ENCODE measurements at regions not wholly inside any gene's neighbourhood (a gene's known extent, or its start where the extent isn't known, plus 50 kb on each side); places are given as distances from the start of the nearest gene placed in this dataset.

- Histone ChIP-seq H4K20me1 (ENCODE audit: insufficient read depth, low read length) (no peaks in the 10 kb centered on the region), H3K9ac (ENCODE audit: low read length) (no peak overlapping the region), H3K27me3 (ENCODE audit: insufficient read depth, low read length) (no peaks in the 10 kb centered on the region), H3K4me1 (ENCODE audit: insufficient read depth, low read length) (no peaks in the 10 kb centered on the region), H3K27ac (ENCODE audit: low read depth, low read length) (no peak overlapping the region), H3K9me3 (ENCODE audit: insufficient read depth, low read depth, low read length) (no peaks in the 10 kb centered on the region), H3K4me2 (ENCODE audit: low read length) (no peak overlapping the region), H2AFZ (ENCODE audit: low read depth, low read length) (no peak overlapping the region), H3K4me3 (ENCODE audit: insufficient read depth, low read depth, low read length) (no peak overlapping the region), H3K79me2 (ENCODE audit: insufficient read depth, low read length) (no peaks in the 10 kb centered on the region), H3K36me3 (ENCODE audit: insufficient read depth, low read length) (no peaks in the 10 kb centered on the region)
- Mint-ChIP-seq H3K4me1 (ENCODE audit: low read depth, unreplicated experiment) (no peaks in the 10 kb centered on the region), H3K27me3 (ENCODE audit: low read depth, unreplicated experiment) (no peaks in the 10 kb centered on the region), H3K4me3 (ENCODE audit: unreplicated experiment) (no peak overlapping the region), H3K36me3 (ENCODE audit: low read depth, unreplicated experiment) (no peaks in the 10 kb centered on the region), H3K9me3 (ENCODE audit: unreplicated experiment) (no peaks in the 10 kb centered on the region), H3K27ac (ENCODE audit: unreplicated experiment) (no peak overlapping the region)
- no peak for TF ChIP-seq CTCF (IDR thresholded peaks at IDR 0.05; ENCODE audit: insufficient read depth, low read depth, low read length)
- TF ChIP-seq EZH2 (IDR thresholded peaks at IDR 0.05; ENCODE audit: insufficient read depth, low read length) = no peak
- DNase-seq (ENCODE audit: low read depth) (no peak), FAIRE-seq (no peak)
Observed at GRCh38 chr5:104903941-104904340, 1341.4 kb upstream of the NUDT12 start.

GRCh38 chr5:104891596-104891995 is 1329.0 kb upstream of the NUDT12 start:
- no peaks in the 10 kb centered on the region for H3K9me3 Mint-ChIP-seq (ENCODE audit: unreplicated experiment)

More at GRCh38 chr5:104891596-104891995, 1329.0 kb upstream of the NUDT12 start:
- Mint-ChIP-seq H3K27ac (ENCODE audit: unreplicated experiment) (no peak overlapping the region), H3K4me1 (ENCODE audit: low read depth, unreplicated experiment) (no peaks in the 10 kb centered on the region), H3K27me3 (ENCODE audit: low read depth, unreplicated experiment) (no peaks in the 10 kb centered on the region), H3K4me3 (ENCODE audit: unreplicated experiment) (no peak overlapping the region), H3K36me3 (ENCODE audit: low read depth, unreplicated experiment) (no peaks in the 10 kb centered on the region)
- TF ChIP-seq CTCF (IDR thresholded peaks at IDR 0.05; ENCODE audit: insufficient read depth, low read depth, low read length) = no peak
- no peak for TF ChIP-seq EZH2 (IDR thresholded peaks at IDR 0.05; ENCODE audit: insufficient read depth, low read length)
- FAIRE-seq (no peak), DNase-seq (ENCODE audit: low read depth) (no peak)
- Histone ChIP-seq H3K36me3 (ENCODE audit: insufficient read depth, low read length) (no peaks in the 10 kb centered on the region), H3K4me1 (ENCODE audit: insufficient read depth, low read length) (no peaks in the 10 kb centered on the region), H3K4me2 (ENCODE audit: low read length) (no peak overlapping the region), H3K27ac (ENCODE audit: low read depth, low read length) (no peak overlapping the region), H3K9me3 (ENCODE audit: insufficient read depth, low read depth, low read length) (no peaks in the 10 kb centered on the region), H3K79me2 (ENCODE audit: insufficient read depth, low read length) (no peaks in the 10 kb centered on the region), H3K4me3 (ENCODE audit: insufficient read depth, low read depth, low read length) (no peak overlapping the region), H4K20me1 (ENCODE audit: insufficient read depth, low read length) (no peaks in the 10 kb centered on the region), H2AFZ (ENCODE audit: low read depth, low read length) (no peak overlapping the region), H3K27me3 (ENCODE audit: insufficient read depth, low read length) (no peaks in the 10 kb centered on the region), H3K9ac (ENCODE audit: low read length) (no peak overlapping the region)

Data from astrocyte (in vitro differentiated cells and primary cell).